Hematopoietic multipotent progenitor cell treated with erythropoietin and hydrocortisone succinate and interleukin-3 and kit ligand, for 4 days (in vitro differentiated cells): ENCODE measurements at regions not wholly inside any gene's neighbourhood (a gene's known extent, or its start where the extent isn't known, plus 50 kb on each side); places are given as distances from the start of the nearest gene placed in this dataset.

Experiments
- DNase-seq: peaks from one replicate; pipeline ENCODE4 v3.0.0-alpha.2; 2015

GRCh38 chr11:27287205-27287604 is 75.8 kb downstream of the CCDC34 start:
- no peak for DNase-seq

GRCh38 chr11:27285761-27286160 is 77.3 kb downstream of the CCDC34 start:
- DNase-seq, result no peak

- DNase-seq, result no peak
These were observed 80.2 kb downstream of the CCDC34 start for GRCh38 chr11:27282806-27283205.

- peak; percentile 28 for DNase-seq
These were observed 81.0 kb downstream of the CCDC34 start for GRCh38 chr11:27281740-27282590.

GRCh38 chr11:27281276-27281675 is 81.7 kb downstream of the CCDC34 start:
- DNase-seq, result no peak

- no peak for DNase-seq
These were observed 82.9 kb downstream of the CCDC34 start for GRCh38 chr11:27280140-27280539.

GRCh38 chr11:27279460-27279859 is 83.6 kb downstream of the CCDC34 start:
- DNase-seq, result no peak

GRCh38 chr11:27277843-27278242 is 85.2 kb downstream of the CCDC34 start:
- DNase-seq, result no peak

GRCh38 chr11:27276141-27276540 is 86.9 kb downstream of the CCDC34 start:
- no peak for DNase-seq

GRCh38 chr11:27274854-27275395 is 88.1 kb downstream of the CCDC34 start:
- DNase-seq, result no peak

- DNase-seq, result no peak
These were observed 96.9 kb downstream of the CCDC34 start for GRCh38 chr11:27266125-27266524.

- no peak for DNase-seq
These were observed 99.0 kb downstream of the CCDC34 start for GRCh38 chr11:27263986-27264385.

GRCh38 chr11:27263046-27263445 is 100.0 kb downstream of the CCDC34 start:
- no peak for DNase-seq

GRCh38 chr11:27255447-27255828 is 107.6 kb downstream of the CCDC34 start:
- DNase-seq, result no peak

- no peak for DNase-seq
These were observed 108.1 kb downstream of the CCDC34 start for GRCh38 chr11:27254744-27255446.

GRCh38 chr11:27253224-27253623 is 109.8 kb downstream of the CCDC34 start:
- no peak for DNase-seq

- no peak for DNase-seq
These were observed 111.9 kb downstream of the CCDC34 start for GRCh38 chr11:27250867-27251665.

GRCh38 chr11:27248576-27249509 is 114.2 kb downstream of the CCDC34 start:
- DNase-seq, result no peak

GRCh38 chr11:27247660-27248059 is 115.4 kb downstream of the CCDC34 start:
- DNase-seq, result no peak

GRCh38 chr11:27246925-27247324 is 116.1 kb downstream of the CCDC34 start:
- DNase-seq, result no peak

- no peak for DNase-seq
These were observed 118.1 kb downstream of the CCDC34 start for GRCh38 chr11:27244900-27245299.

GRCh38 chr11:27242591-27242990 is 120.4 kb downstream of the CCDC34 start:
- peak; percentile 24 for DNase-seq
